D721Med (cell line): ENCODE measurements at regions not wholly inside any gene's neighbourhood (a gene's known extent, or its start where the extent isn't known, plus 50 kb on each side); places are given as distances from the start of the nearest gene placed in this dataset.
"Not testable (repeated sequence)": the region's sequence is repeated elsewhere in the genome, so short reads cannot be mapped to it uniquely, and the experiment has no call there.

Source experiments
- DNase-seq: peaks from one replicate; pipeline ENCODE4 v3.0.0; 2011; ENCODE audit warnings: low spot score; ENCODE audit not compliant: insufficient read length
- FAIRE-seq: peaks from 2 replicates; lab custom pipeline; 2011; peaks lifted over from hg19 to GRCh38; lab: Jason Lieb, UNC
- TF ChIP-seq, protein P1 (sequence below): IDR thresholded peaks from 2 replicates; pipeline ENCODE4 v1.5.1; 2012; ENCODE audit warnings: mild to moderate bottlenecking, control low read depth; ENCODE audit not compliant: insufficient read depth; ENCODE audit errors: missing control alignments

GRCh38 chr11:134939905-134940304, 527.9 kb upstream of the B3GAT1 start:
- TF ChIP-seq, protein P1, sequence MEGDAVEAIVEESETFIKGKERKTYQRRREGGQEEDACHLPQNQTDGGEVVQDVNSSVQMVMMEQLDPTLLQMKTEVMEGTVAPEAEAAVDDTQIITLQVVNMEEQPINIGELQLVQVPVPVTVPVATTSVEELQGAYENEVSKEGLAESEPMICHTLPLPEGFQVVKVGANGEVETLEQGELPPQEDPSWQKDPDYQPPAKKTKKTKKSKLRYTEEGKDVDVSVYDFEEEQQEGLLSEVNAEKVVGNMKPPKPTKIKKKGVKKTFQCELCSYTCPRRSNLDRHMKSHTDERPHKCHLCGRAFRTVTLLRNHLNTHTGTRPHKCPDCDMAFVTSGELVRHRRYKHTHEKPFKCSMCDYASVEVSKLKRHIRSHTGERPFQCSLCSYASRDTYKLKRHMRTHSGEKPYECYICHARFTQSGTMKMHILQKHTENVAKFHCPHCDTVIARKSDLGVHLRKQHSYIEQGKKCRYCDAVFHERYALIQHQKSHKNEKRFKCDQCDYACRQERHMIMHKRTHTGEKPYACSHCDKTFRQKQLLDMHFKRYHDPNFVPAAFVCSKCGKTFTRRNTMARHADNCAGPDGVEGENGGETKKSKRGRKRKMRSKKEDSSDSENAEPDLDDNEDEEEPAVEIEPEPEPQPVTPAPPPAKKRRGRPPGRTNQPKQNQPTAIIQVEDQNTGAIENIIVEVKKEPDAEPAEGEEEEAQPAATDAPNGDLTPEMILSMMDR = peak; percentile 28
- FAIRE-seq (no peak), DNase-seq (no peak)

- DNase-seq = no peak
- no peak for FAIRE-seq
- TF ChIP-seq, protein P1 = no peak
These were observed 527.0 kb upstream of the B3GAT1 start for GRCh38 chr11:134939031-134939430.

GRCh38 chr11:134938212-134938611, 526.2 kb upstream of the B3GAT1 start:
- no peak for DNase-seq
- TF ChIP-seq, protein P1 = no peak

DNA sequence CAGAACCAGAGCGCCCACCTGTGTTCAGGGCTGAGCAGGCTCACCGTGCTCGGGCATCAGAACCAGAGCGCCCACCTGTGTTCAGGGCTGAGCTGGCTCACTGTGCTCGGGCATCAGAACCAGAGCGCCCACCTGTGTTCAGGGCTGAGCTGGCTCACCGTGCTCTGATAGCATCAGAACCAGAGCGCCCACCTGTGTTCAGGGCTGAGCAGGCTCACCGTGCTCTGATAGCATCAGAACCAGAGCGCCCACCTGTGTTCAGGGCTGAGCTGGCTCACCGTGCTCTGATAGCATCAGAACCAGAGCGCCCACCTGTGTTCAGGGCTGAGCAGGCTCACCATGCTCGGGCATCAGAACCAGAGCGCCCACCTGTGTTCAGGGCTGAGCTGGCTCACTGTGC, 525.2 kb upstream of the B3GAT1 start:
- not testable (repeated sequence) for DNase-seq, FAIRE-seq

More at GRCh38 chr11:134938212-134938611, 526.2 kb upstream of the B3GAT1 start:
- no peak for FAIRE-seq

DNA sequence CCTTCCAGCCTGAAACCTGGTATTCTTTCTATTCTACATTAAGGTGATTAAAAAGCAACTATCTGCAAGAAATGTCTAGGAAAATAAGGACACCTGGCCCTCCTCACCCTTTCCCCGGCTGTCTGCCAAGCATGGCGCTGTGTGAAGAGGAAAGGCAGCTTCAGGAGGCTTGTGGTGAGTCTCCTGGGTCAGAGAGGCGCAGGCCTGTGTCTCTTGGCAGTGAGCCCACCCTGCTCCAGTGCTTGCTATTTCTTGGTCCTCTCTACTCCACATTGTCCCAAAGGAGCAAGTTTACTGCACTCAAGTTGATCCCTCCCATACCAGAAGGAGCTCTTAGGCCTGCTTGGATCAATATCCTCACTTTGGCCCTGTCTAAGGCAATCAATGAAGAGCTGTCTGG, 520.7 kb upstream of the B3GAT1 start:
- FAIRE-seq (no peak), DNase-seq (no peak)
- TF ChIP-seq, protein P1 = no peak

GRCh38 chr11:134925432-134925831, 513.4 kb upstream of the B3GAT1 start:
- TF ChIP-seq, protein P1 = no peak
- FAIRE-seq = no peak
- DNase-seq = no peak

DNA sequence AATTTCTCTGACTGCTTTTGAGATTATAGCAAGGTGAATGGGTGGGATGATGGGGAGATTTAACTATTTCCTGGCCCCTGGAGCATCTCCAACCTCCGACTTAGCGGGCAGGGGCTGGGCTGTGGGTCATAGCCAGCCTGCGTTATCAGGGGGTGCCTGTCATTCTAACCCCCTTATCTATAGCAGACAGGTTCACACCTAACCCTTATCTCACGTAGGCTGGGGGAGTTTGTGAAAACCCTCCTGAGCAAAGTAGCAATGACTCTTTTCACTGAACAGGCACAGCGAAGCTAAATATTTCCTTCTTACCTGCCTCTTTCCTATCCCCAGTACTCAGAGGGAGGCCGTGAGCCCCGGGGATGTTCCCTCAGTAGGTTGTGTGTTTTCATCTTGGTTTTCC, 511.4 kb upstream of the B3GAT1 start:
- TF ChIP-seq, protein P1 = no peak
- FAIRE-seq (no peak), DNase-seq (no peak)

DNA sequence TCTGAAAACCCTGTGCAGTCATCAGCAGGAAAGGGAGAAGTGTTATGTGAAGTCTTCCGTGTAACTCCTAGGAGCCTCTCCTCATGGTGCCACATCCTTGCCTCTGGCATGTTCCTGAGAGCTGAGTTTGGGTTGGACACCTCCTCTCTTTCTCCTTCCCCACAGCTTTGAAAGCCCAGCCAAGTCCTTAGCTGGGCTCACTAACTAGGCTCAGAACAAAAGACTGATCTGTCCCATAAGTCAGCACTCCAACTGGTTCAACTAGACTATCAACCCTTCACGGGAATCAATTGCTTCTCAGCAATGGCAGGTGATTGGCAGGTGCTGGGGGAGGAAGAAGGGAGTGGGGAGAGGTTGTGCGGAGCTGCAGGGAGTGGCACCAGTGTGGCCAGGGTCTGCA, 509.9 kb upstream of the B3GAT1 start:
- no peak for FAIRE-seq
- TF ChIP-seq, protein P1 = no peak

More for the DNA sequence above, 509.9 kb upstream of the B3GAT1 start:
- DNase-seq = no peak
